PC-3 (cell line): ENCODE measurements at regions not wholly inside any gene's neighbourhood (a gene's known extent, or its start where the extent isn't known, plus 50 kb on each side); places are given as distances from the start of the nearest gene placed in this dataset.
"Not testable (repeated sequence)": the region's sequence is repeated elsewhere in the genome, so short reads cannot be mapped to it uniquely, and the experiment has no call there.

Experiments used
- ATAC-seq: fragments of 200-7000 bp; cut with Tn5 transposase; 2 replicates; pipeline ENCODE4 v1.9.1; 2020; ENCODE audit warnings: mild to moderate bottlenecking, moderate library complexity
- BruUV-seq: library from RNA; stranded (reverse); fragments of 400-500 nt; replicated peaks from 2 replicates; lab custom pipeline; 2021; lab: Mats Ljungman, UMichigan
- CTCF ChIA-PET: fragments of 300-600 bp; sonication (Branson Sonifier 250); formaldehyde crosslinking; loops from one replicate; lab custom pipeline; 2022; ENCODE audit warnings: antibody characterized with exemption; lab: Charles Lee
- POLR2A ChIA-PET: fragments of 300-600 bp; sonication (Branson Sonifier 250); formaldehyde crosslinking; loops from one replicate; lab custom pipeline; 2022; ENCODE audit warnings: antibody characterized with exemption; ENCODE audit not compliant: unreplicated experiment; lab: Charles Lee
- DNase-seq: peaks from one replicate; pipeline ENCODE4 v3.0.0-alpha.2; 2015
- H2AFZ ChIP-seq: fragments of 300-600 bp; sonication (generic); 2 replicates; pipeline ENCODE4 v1.6.0; 2016; ENCODE audit warnings: antibody characterized with exemption, low read length
- H3F3A ChIP-seq: fragments of 300-600 bp; sonication (generic); one replicate; pipeline ENCODE4 v1.6.0; 2017; ENCODE audit warnings: antibody characterized with exemption, low read length, control low read depth, mild to moderate bottlenecking; ENCODE audit not compliant: unreplicated experiment
- H3K27ac ChIP-seq: fragments of 300-600 bp; sonication (generic); 2 replicates; pipeline ENCODE4 v1.5.1; 2016; ENCODE audit warnings: mild to moderate bottlenecking, low read length
- H3K27me3 ChIP-seq: fragments of 300-600 bp; sonication (generic); 2 replicates; pipeline ENCODE4 v1.6.1; 2016; ENCODE audit warnings: low read length, mixed read lengths
- H3K36me3 ChIP-seq: fragments of 300-600 bp; sonication (generic); 2 replicates; pipeline ENCODE4 v1.6.1; 2016; ENCODE audit warnings: low read depth, mixed run types, low read length, mixed read lengths
- H3K4me1 ChIP-seq: fragments of 300-600 bp; sonication (generic); 2 replicates; pipeline ENCODE4 v1.5.1; 2016; ENCODE audit warnings: low read length; ENCODE audit not compliant: insufficient read depth
- H3K4me2 ChIP-seq: fragments of 300-600 bp; sonication (generic); 2 replicates; pipeline ENCODE4 v1.6.0; 2016; ENCODE audit warnings: low read length
- H3K4me3 ChIP-seq: fragments of 300-600 bp; sonication (generic); 2 replicates; pipeline ENCODE4 v1.5.1; 2016; ENCODE audit warnings: mild to moderate bottlenecking, low read length, mixed read lengths
- H3K79me2 ChIP-seq: fragments of 300-600 bp; sonication (generic); 2 replicates; pipeline ENCODE4 v1.6.1; 2017; ENCODE audit warnings: low read length, mixed read lengths
- H3K9ac ChIP-seq: fragments of 300-600 bp; sonication (generic); 2 replicates; pipeline ENCODE4 v1.6.0; 2016; ENCODE audit warnings: mild to moderate bottlenecking, low read length
- H3K9me2 ChIP-seq: fragments of 300-600 bp; sonication (generic); replicated peaks from 2 replicates; pipeline ENCODE4 v1.6.1; 2016; ENCODE audit warnings: mixed run types, low read length, mixed read lengths
- H3K9me3 ChIP-seq: fragments of 300-600 bp; sonication (generic); 2 replicates; pipeline ENCODE4 v1.6.1; 2016; ENCODE audit warnings: low read length, mixed read lengths
- H4K20me1 ChIP-seq: fragments of 300-600 bp; sonication (generic); 2 replicates; pipeline ENCODE4 v1.6.1; 2016; ENCODE audit warnings: low read length, mixed read lengths
- EZH2 ChIP-seq: fragments of 300-600 bp; sonication (generic); IDR thresholded peaks from one replicate; pipeline ENCODE4 v1.6.1; 2017; ENCODE audit warnings: antibody characterized with exemption, mild to moderate bottlenecking, low read length; ENCODE audit not compliant: unreplicated experiment
- EZH2phosphoT487 ChIP-seq: fragments of 300-600 bp; sonication (generic); IDR thresholded peaks from 2 replicates; pipeline ENCODE4 v1.6.1; 2018; ENCODE audit warnings: mild to moderate bottlenecking, antibody characterized with exemption, low read length, borderline replicate concordance
- intact Hi-C: fragments of 100-400 bp; cut with micrococcal nuclease; formaldehyde crosslinking; loops from 2 replicates; pipeline ENCODE4 v1.9.0; 2023
- TF ChIP-seq, protein P1 (sequence below): fragments of 300-600 bp; sonication (generic); conservative IDR thresholded peaks from 2 replicates; pipeline ENCODE4 v1.5.1; 2017; ENCODE audit warnings: antibody characterized with exemption, low read depth, mild to moderate bottlenecking, low read length

DNA sequence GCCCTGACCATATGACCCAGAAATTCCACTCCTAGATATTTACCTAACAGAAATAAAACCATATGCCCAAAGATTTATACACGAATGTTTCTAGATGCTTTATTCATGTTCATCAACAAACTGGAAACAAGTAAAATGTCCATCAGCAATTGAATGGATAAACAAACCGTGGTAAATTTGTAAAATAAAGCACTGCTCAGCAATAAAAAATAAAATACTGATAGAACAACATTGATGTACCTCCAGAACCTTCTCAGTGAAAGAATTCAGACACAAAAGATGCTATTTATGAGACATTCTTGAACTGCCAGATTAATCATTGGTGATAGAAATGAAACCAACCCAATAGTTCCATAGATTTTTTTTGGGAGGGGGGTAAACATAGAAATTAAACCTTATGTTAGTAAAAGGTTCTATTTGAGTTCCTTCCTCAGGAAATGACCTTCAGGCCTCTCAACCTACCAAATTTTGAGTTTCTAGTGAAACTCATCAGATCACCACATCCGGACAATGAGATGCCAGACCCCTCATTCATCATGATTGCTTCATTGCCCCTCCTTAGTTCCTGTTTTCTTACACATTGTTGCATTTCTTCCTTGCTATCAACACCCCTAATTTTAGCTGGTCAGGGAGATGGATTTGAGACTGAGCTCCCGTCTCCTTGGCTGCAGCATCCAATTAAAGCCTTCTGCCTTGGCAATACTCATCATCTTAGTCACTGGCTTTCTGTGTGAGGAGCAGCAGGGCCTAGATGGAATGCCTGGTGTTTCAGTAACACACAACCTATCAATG lies 203.5 kb downstream of the LPIN1 start:
- no peaks in the 10 kb centered on the region for H3K9me2 ChIP-seq
- TF ChIP-seq EZH2phosphoT487 (no peak), EZH2 (no peak)
- TF ChIP-seq, protein P1, sequence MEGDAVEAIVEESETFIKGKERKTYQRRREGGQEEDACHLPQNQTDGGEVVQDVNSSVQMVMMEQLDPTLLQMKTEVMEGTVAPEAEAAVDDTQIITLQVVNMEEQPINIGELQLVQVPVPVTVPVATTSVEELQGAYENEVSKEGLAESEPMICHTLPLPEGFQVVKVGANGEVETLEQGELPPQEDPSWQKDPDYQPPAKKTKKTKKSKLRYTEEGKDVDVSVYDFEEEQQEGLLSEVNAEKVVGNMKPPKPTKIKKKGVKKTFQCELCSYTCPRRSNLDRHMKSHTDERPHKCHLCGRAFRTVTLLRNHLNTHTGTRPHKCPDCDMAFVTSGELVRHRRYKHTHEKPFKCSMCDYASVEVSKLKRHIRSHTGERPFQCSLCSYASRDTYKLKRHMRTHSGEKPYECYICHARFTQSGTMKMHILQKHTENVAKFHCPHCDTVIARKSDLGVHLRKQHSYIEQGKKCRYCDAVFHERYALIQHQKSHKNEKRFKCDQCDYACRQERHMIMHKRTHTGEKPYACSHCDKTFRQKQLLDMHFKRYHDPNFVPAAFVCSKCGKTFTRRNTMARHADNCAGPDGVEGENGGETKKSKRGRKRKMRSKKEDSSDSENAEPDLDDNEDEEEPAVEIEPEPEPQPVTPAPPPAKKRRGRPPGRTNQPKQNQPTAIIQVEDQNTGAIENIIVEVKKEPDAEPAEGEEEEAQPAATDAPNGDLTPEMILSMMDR: no peak
- POLR2A ChIA-PET: no interaction called here
- no peaks in the 10 kb centered on the region for H3K27me3 ChIP-seq
- H3K4me3 ChIP-seq: no peak overlapping the region
- DNase-seq (no peak), ATAC-seq (no peak)
- H3K79me2 ChIP-seq: no peaks in the 10 kb centered on the region
- H3K9ac ChIP-seq: no peak overlapping the region
- no peaks in the 10 kb centered on the region for H3F3A ChIP-seq
- H3K36me3 ChIP-seq: no peaks in the 10 kb centered on the region
- intact Hi-C loops: loop anchor here (10.0 kb wide), 1 partner anchor 225 kb away; no protein-coding TSS in a partner anchor
- H2AFZ ChIP-seq: no peak overlapping the region
- no peaks in the 10 kb centered on the region for H3K4me1 ChIP-seq
- H3K27ac ChIP-seq: no peak overlapping the region
- no peaks in the 10 kb centered on the region for H4K20me1 ChIP-seq
- BruUV-seq: no TSS peak
- no peaks in the 10 kb centered on the region for H3K9me3 ChIP-seq
- CTCF ChIA-PET: interaction anchor here (0.5 kb wide), 1 partner anchor 765 kb away, joined by 3 read pairs; no protein-coding TSS in a partner anchor
- no peak overlapping the region for H3K4me2 ChIP-seq

- BruUV-seq: no TSS peak
- Histone ChIP-seq H3K4me1 (no peaks in the 10 kb centered on the region), H4K20me1 (no peaks in the 10 kb centered on the region), H2AFZ (no peak overlapping the region), H3K27me3 (no peaks in the 10 kb centered on the region), H3F3A (no peaks in the 10 kb centered on the region), H3K27ac (no peak overlapping the region), H3K79me2 (no peaks in the 10 kb centered on the region), H3K36me3 (no peaks in the 10 kb centered on the region), H3K9me3 (no peaks in the 10 kb centered on the region), H3K4me2 (no peak overlapping the region), H3K9ac (no peak overlapping the region), H3K4me3 (no peak overlapping the region), H3K9me2 (no peaks in the 10 kb centered on the region)
- TF ChIP-seq, protein P1: no peak
- TF ChIP-seq EZH2 (no peak), EZH2phosphoT487 (no peak)
- intact Hi-C loops: loop anchor here (10.0 kb wide), 1 partner anchor 224 kb away; no protein-coding TSS in a partner anchor
- ChIA-PET POLR2A (no interaction called here), CTCF (no interaction called here)
- ATAC-seq (no peak), DNase-seq (no peak)
Observed at GRCh38 chr2:11950896-11951295, 204.5 kb downstream of the LPIN1 start.

DNA sequence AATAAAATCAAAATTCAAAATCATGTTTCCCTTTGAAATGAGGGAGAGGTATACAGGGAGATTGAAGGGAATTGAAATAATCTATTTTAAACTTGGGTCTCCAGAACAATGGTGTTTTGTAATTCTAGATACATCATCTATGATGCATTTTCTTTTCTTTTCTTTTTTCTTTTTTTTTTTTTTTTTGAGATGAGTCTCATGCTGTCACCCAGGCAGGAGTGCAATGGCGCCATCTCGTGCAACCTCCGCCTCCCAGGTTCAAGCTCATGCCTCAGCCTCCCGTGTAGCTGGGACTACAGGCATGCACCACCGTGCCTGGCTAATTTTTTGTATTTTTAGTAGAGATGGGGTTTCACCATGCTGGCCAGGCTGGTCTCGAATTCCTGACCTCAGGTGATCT lies 205.1 kb downstream of the LPIN1 start:
- H3K27ac ChIP-seq, H3K9ac ChIP-seq, H3K27me3 ChIP-seq, BruUV-seq, ATAC-seq, H3K36me3 ChIP-seq, H4K20me1 ChIP-seq, H3F3A ChIP-seq, POLR2A ChIA-PET, H3K9me2 ChIP-seq, CTCF ChIA-PET, H3K4me2 ChIP-seq, DNase-seq, H3K4me3 ChIP-seq, H3K4me1 ChIP-seq, H3K9me3 ChIP-seq, H2AFZ ChIP-seq, H3K79me2 ChIP-seq: not testable (repeated sequence)
- intact Hi-C loops: loop anchor here (10.0 kb wide), 1 partner anchor 223 kb away; no protein-coding TSS in a partner anchor
